Upper lobe of right lung (tissue), 1 donor: ENCODE measurements at regions not wholly inside any gene's neighbourhood (a gene's known extent, or its start where the extent isn't known, plus 50 kb on each side); places are given as distances from the start of the nearest gene placed in this dataset.

Experiments used
- ATAC-seq: fragments of 200-7000 bp; cut with Tn5 transposase; one replicate; pipeline ENCODE4 v1.9.1; 2020; ENCODE audit warnings: mild to moderate bottlenecking, moderate library complexity
- DNase-seq: peaks from one replicate; pipeline ENCODE4 v3.0.0-alpha.2; 2020
- H3K27ac ChIP-seq: fragments of 200-600 bp; one replicate; pipeline ENCODE4 v1.8.0; 2022
- H3K27me3 ChIP-seq: fragments of 200-600 bp; one replicate; pipeline ENCODE4 v1.8.0; 2022; ENCODE audit warnings: mild to moderate bottlenecking
- H3K36me3 ChIP-seq: fragments of 200-600 bp; one replicate; pipeline ENCODE4 v1.8.0; 2022
- H3K4me1 ChIP-seq: fragments of 200-600 bp; one replicate; pipeline ENCODE4 v1.8.0; 2022
- H3K4me3 ChIP-seq: fragments of 200-600 bp; one replicate; pipeline ENCODE4 v1.8.0; 2022; ENCODE audit warnings: mild to moderate bottlenecking
- H3K9me3 ChIP-seq: fragments of 200-600 bp; one replicate; pipeline ENCODE4 v1.8.0; 2022
- CTCF ChIP-seq: fragments of 200-600 bp; IDR thresholded peaks from one replicate; pipeline ENCODE4 v1.8.0; 2022; ENCODE audit warnings: antibody characterized with exemption
- intact Hi-C: fragments of 100-400 bp; cut with DNase I; formaldehyde crosslinking; loops from one replicate; pipeline ENCODE4 v1.11.0; 2022
- donor health status: DM: no; HTN: yes; CAD: no; lungs with severe emphysema.

GRCh38 chr13:40402931-40403431 is 263.5 kb downstream of the FOXO1 start:
- no peak for TF ChIP-seq CTCF
- Histone ChIP-seq H3K4me1 (peaks cover 27% of the 10 kb centered on the region), H3K36me3 (no peaks in the 10 kb centered on the region), H3K4me3 (no peak overlapping the region), H3K9me3 (no peaks in the 10 kb centered on the region), H3K27me3 (no peaks in the 10 kb centered on the region), H3K27ac (peak overlapping the region; percentile 67)
- no peak for ATAC-seq
- DNase-seq: no peak
- intact Hi-C loops: no loop called here

- ATAC-seq: no peak
- DNase-seq: no peak
- peak overlapping the region; percentile 67 for H3K27ac ChIP-seq
- peaks cover 27% of the 10 kb centered on the region for H3K4me1 ChIP-seq
- intact Hi-C loops: no loop called here
- no peak for TF ChIP-seq CTCF
- no peaks in the 10 kb centered on the region for H3K27me3 ChIP-seq
- no peak overlapping the region for H3K4me3 ChIP-seq
- H3K36me3 ChIP-seq: no peaks in the 10 kb centered on the region
- H3K9me3 ChIP-seq: no peaks in the 10 kb centered on the region
These were observed 262.8 kb downstream of the FOXO1 start for GRCh38 chr13:40403509-40404241.

- no peak for ATAC-seq
- intact Hi-C loops: no loop called here
- no peaks in the 10 kb centered on the region for H3K9me3 ChIP-seq
- peaks cover 27% of the 10 kb centered on the region for H3K4me1 ChIP-seq
- DNase-seq: no peak
- H3K27me3 ChIP-seq: no peaks in the 10 kb centered on the region
- H3K4me3 ChIP-seq: no peak overlapping the region
- TF ChIP-seq CTCF: no peak
- no peaks in the 10 kb centered on the region for H3K36me3 ChIP-seq
- no peak overlapping the region for H3K27ac ChIP-seq
These were observed 262.0 kb downstream of the FOXO1 start for GRCh38 chr13:40404407-40404806.

GRCh38 chr13:40404967-40405716 is 261.3 kb downstream of the FOXO1 start:
- TF ChIP-seq CTCF: no peak
- H3K4me3 ChIP-seq: no peak overlapping the region
- H3K27me3 ChIP-seq: no peaks in the 10 kb centered on the region
- H3K36me3 ChIP-seq: no peaks in the 10 kb centered on the region
- no peaks in the 10 kb centered on the region for H3K9me3 ChIP-seq
- no peak for DNase-seq
- H3K27ac ChIP-seq: no peak overlapping the region
- no peak for ATAC-seq
- peaks cover 27% of the 10 kb centered on the region for H3K4me1 ChIP-seq
- intact Hi-C loops: no loop called here

GRCh38 chr13:40406405-40407120 is 259.9 kb downstream of the FOXO1 start:
- intact Hi-C loops: no loop called here
- no peak for TF ChIP-seq CTCF

More at GRCh38 chr13:40406405-40407120, 259.9 kb downstream of the FOXO1 start:
- H3K4me3 ChIP-seq: no peak overlapping the region
- H3K27ac ChIP-seq: peak overlapping the region; percentile 65
- no peaks in the 10 kb centered on the region for H3K36me3 ChIP-seq
- DNase-seq: no peak
- no peaks in the 10 kb centered on the region for H3K9me3 ChIP-seq
- H3K4me1 ChIP-seq: peaks cover 22% of the 10 kb centered on the region
- ATAC-seq: no peak
- H3K27me3 ChIP-seq: no peaks in the 10 kb centered on the region
